ENCODE measurements at regions not wholly inside any gene's neighbourhood (a gene's known extent, or its start where the extent isn't known, plus 50 kb on each side); places are given as distances from the start of the nearest gene placed in this dataset.

DNA sequence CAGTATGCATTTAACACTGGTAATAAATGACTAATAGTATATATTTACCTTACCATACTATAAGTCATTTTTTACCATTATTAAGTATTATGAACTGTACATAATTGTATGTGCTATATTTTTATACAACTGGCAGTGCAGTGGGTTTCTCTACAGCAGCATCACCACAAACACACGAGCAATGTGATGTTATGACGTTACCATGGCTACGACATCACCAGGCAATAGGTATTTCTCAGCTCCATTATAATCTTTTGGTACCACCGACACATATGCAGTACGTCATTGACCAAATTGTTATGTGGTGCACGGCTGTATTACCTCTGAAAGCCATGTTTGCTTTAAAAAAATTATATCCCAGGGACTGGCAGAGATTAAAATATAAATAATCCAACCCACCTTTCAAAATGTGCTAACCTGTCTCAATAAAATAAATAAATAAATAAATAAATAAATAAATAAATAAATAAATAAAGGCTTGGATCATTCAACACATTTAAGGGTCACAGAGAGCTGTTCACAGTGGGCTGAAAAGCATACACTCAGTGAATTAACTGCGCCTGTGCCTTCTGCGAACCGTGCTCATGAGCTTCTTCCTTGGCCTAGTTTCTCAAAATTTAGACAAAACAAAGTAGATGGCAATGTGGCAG, 121.4 kb upstream of the SLC35F3 start (continued):
- TF ChIP-seq, protein P1, sequence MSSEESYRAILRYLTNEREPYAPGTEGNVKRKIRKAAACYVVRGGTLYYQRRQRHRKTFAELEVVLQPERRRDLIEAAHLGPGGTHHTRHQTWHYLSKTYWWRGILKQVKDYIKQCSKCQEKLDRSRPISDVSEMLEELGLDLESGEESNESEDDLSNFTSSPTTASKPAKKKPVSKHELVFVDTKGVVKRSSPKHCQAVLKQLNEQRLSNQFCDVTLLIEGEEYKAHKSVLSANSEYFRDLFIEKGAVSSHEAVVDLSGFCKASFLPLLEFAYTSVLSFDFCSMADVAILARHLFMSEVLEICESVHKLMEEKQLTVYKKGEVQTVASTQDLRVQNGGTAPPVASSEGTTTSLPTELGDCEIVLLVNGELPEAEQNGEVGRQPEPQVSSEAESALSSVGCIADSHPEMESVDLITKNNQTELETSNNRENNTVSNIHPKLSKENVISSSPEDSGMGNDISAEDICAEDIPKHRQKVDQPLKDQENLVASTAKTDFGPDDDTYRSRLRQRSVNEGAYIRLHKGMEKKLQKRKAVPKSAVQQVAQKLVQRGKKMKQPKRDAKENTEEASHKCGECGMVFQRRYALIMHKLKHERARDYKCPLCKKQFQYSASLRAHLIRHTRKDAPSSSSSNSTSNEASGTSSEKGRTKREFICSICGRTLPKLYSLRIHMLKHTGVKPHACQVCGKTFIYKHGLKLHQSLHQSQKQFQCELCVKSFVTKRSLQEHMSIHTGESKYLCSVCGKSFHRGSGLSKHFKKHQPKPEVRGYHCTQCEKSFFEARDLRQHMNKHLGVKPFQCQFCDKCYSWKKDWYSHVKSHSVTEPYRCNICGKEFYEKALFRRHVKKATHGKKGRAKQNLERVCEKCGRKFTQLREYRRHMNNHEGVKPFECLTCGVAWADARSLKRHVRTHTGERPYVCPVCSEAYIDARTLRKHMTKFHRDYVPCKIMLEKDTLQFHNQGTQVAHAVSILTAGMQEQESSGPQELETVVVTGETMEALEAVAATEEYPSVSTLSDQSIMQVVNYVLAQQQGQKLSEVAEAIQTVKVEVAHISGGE (tag by site-specific recombination; conservative IDR thresholded peaks at IDR 0.05; ENCODE audit: low read depth): peak; percentile 88
- 0 out of 2 replicates have a peak, but pooled peaks have one; percentile 52 for TF ChIP-seq MYNN (tag by site-specific recombination; IDR thresholded peaks at IDR 0.05; ENCODE audit: borderline replicate concordance)
- TF ChIP-seq, protein P2, sequence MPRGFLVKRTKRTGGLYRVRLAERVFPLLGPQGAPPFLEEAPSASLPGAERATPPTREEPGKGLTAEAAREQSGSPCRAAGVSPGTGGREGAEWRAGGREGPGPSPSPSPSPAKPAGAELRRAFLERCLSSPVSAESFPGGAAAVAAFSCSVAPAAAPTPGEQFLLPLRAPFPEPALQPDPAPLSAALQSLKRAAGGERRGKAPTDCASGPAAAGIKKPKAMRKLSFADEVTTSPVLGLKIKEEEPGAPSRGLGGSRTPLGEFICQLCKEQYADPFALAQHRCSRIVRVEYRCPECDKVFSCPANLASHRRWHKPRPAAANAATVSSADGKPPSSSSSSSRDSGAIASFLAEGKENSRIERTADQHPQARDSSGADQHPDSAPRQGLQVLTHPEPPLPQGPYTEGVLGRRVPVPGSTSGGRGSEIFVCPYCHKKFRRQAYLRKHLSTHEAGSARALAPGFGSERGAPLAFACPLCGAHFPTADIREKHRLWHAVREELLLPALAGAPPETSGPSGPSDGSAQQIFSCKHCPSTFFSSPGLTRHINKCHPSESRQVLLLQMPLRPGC (tag by site-specific recombination; IDR thresholded peaks at IDR 0.05): no peak
- TF ChIP-seq ZNF621 (tag by site-specific recombination; IDR thresholded peaks at IDR 0.05): no peak
- TF ChIP-seq ZXDB (tag by site-specific recombination; IDR thresholded peaks at IDR 0.05): peak; percentile 76
- TF ChIP-seq ZNF366 (tag by site-specific recombination; conservative IDR thresholded peaks at IDR 0.05): no peak
- no peak for TF ChIP-seq ZNF239 (tag by site-specific recombination; IDR thresholded peaks at IDR 0.05)
- TF ChIP-seq ZNF558 (tag by site-specific recombination; IDR thresholded peaks at IDR 0.05): peak; percentile 82
- TF ChIP-seq ZNF132 (tag by site-specific recombination; IDR thresholded peaks at IDR 0.05; ENCODE audit: borderline replicate concordance): no peak
- TF ChIP-seq ZNF521 (tag by site-specific recombination; IDR thresholded peaks at IDR 0.05): no peak
- TF ChIP-seq ZNF37A (tag by site-specific recombination; IDR thresholded peaks at IDR 0.05): no peak
- TF ChIP-seq ZNF629 (tag by site-specific recombination; IDR thresholded peaks at IDR 0.05): peak; percentile 60
- 0 out of 2 replicates have a peak, but pooled peaks have one; percentile 44 for TF ChIP-seq ZNF19 (tag by site-specific recombination; IDR thresholded peaks at IDR 0.05; ENCODE audit: low read depth)
- TF ChIP-seq ZNF473 (tag by site-specific recombination; IDR thresholded peaks at IDR 0.05): no peak
- TF ChIP-seq ZNF324 (tag by site-specific recombination; IDR thresholded peaks at IDR 0.05): no peak
- no peak for TF ChIP-seq ZNF146 (tag by site-specific recombination; IDR thresholded peaks at IDR 0.05)
- peak; percentile 93 for TF ChIP-seq ZNF394 (tag by site-specific recombination; IDR thresholded peaks at IDR 0.05; ENCODE audit: borderline replicate concordance)
- TF ChIP-seq ZNF155 (tag by site-specific recombination; IDR thresholded peaks at IDR 0.05): 0 out of 2 replicates have a peak, but pooled peaks have one; percentile 19
- TF ChIP-seq ZNF488 (tag by site-specific recombination; IDR thresholded peaks at IDR 0.05): no peak
- TF ChIP-seq ZFHX2 (tag by site-specific recombination; conservative IDR thresholded peaks at IDR 0.05): no peak
- peak; percentile 81 for TF ChIP-seq ZNF510 (tag by site-specific recombination; IDR thresholded peaks at IDR 0.05; ENCODE audit: insufficient replicate concordance)
- TF ChIP-seq, protein P3, sequence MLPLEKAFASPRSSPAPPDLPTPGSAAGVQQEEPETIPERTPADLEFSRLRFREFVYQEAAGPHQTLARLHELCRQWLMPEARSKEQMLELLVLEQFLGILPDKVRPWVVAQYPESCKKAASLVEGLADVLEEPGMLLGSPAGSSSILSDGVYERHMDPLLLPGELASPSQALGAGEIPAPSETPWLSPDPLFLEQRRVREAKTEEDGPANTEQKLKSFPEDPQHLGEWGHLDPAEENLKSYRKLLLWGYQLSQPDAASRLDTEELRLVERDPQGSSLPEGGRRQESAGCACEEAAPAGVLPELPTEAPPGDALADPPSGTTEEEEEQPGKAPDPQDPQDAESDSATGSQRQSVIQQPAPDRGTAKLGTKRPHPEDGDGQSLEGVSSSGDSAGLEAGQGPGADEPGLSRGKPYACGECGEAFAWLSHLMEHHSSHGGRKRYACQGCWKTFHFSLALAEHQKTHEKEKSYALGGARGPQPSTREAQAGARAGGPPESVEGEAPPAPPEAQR (tag by site-specific recombination; IDR thresholded peaks at IDR 0.05): no peak
- TF ChIP-seq, protein P4, sequence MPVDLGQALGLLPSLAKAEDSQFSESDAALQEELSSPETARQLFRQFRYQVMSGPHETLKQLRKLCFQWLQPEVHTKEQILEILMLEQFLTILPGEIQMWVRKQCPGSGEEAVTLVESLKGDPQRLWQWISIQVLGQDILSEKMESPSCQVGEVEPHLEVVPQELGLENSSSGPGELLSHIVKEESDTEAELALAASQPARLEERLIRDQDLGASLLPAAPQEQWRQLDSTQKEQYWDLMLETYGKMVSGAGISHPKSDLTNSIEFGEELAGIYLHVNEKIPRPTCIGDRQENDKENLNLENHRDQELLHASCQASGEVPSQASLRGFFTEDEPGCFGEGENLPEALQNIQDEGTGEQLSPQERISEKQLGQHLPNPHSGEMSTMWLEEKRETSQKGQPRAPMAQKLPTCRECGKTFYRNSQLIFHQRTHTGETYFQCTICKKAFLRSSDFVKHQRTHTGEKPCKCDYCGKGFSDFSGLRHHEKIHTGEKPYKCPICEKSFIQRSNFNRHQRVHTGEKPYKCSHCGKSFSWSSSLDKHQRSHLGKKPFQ (tag by site-specific recombination; IDR thresholded peaks at IDR 0.05): no peak
- TF ChIP-seq, protein P5, sequence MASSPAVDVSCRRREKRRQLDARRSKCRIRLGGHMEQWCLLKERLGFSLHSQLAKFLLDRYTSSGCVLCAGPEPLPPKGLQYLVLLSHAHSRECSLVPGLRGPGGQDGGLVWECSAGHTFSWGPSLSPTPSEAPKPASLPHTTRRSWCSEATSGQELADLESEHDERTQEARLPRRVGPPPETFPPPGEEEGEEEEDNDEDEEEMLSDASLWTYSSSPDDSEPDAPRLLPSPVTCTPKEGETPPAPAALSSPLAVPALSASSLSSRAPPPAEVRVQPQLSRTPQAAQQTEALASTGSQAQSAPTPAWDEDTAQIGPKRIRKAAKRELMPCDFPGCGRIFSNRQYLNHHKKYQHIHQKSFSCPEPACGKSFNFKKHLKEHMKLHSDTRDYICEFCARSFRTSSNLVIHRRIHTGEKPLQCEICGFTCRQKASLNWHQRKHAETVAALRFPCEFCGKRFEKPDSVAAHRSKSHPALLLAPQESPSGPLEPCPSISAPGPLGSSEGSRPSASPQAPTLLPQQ (tag by site-specific recombination; IDR thresholded peaks at IDR 0.05): no peak
- TF ChIP-seq ZNF223 (tag by site-specific recombination; IDR thresholded peaks at IDR 0.05): 0 out of 2 replicates have a peak, but pooled peaks have one; percentile 42
- no peak for TF ChIP-seq ZNF561 (tag by site-specific recombination; IDR thresholded peaks at IDR 0.05; ENCODE audit: borderline replicate concordance)
- TF ChIP-seq, protein P6, sequence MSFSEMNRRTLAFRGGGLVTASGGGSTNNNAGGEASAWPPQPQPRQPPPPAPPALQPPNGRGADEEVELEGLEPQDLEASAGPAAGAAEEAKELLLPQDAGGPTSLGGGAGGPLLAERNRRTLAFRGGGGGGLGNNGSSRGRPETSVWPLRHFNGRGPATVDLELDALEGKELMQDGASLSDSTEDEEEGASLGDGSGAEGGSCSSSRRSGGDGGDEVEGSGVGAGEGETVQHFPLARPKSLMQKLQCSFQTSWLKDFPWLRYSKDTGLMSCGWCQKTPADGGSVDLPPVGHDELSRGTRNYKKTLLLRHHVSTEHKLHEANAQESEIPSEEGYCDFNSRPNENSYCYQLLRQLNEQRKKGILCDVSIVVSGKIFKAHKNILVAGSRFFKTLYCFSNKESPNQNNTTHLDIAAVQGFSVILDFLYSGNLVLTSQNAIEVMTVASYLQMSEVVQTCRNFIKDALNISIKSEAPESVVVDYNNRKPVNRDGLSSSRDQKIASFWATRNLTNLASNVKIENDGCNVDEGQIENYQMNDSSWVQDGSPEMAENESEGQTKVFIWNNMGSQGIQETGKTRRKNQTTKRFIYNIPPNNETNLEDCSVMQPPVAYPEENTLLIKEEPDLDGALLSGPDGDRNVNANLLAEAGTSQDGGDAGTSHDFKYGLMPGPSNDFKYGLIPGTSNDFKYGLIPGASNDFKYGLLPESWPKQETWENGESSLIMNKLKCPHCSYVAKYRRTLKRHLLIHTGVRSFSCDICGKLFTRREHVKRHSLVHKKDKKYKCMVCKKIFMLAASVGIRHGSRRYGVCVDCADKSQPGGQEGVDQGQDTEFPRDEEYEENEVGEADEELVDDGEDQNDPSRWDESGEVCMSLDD (tag by site-specific recombination; IDR thresholded peaks at IDR 0.05): no peak

All from HEK293 (cell line).